HCT116 (cell line): ENCODE measurements at regions not wholly inside any gene's neighbourhood (a gene's known extent, or its start where the extent isn't known, plus 50 kb on each side); places are given as distances from the start of the nearest gene placed in this dataset.

Source experiments
- ATAC-seq: fragments of 200-7000 bp; cut with Tn5 transposase; 2 replicates; pipeline ENCODE4 v1.9.1; 2020; ENCODE audit warnings: mild to moderate bottlenecking, moderate library complexity
- BruUV-seq: library from RNA; stranded (reverse); fragments of 400-500 nt; replicated peaks from 2 replicates; lab custom pipeline; 2021; lab: Mats Ljungman, UMichigan
- CTCF ChIA-PET: fragments of 300-600 bp; sonication (Branson Sonifier 250); formaldehyde crosslinking; loops from one replicate; lab custom pipeline; 2021; ENCODE audit warnings: antibody characterized with exemption; lab: Charles Lee
- POLR2A ChIA-PET: fragments of 300-600, 350-600 bp; sonication (Branson Sonifier 250); formaldehyde crosslinking; loops from one replicate; lab custom pipeline; 2021; ENCODE audit warnings: antibody characterized with exemption; lab: Charles Lee
- RAD21 ChIA-PET, 2 experiments: fragments of 300-600 bp; sonication (Branson Sonifier 250); formaldehyde crosslinking; loops; one replicate each; lab custom pipeline; 2023; ENCODE audit warnings: low total read pairs in 2 of 2; ENCODE audit not compliant: uncharacterized antibody in 2 of 2, unreplicated experiment in 2 of 2, low non-redundant PET in 1 of 2; lab: Charles Lee
- DNase-seq: peaks from one replicate; pipeline ENCODE4 v3.0.0-alpha.2; 2010; ENCODE audit warnings: low read depth, low spot score
- H2AFZ ChIP-seq: fragments of 200-600 bp; shearing (Covaris generic), sonication (generic); 2 replicates; pipeline ENCODE4 v1.6.1; 2017; ENCODE audit warnings: low read depth, mixed run types, mixed read lengths, antibody characterized with exemption, low read length; ENCODE audit not compliant: poor library complexity, severe bottlenecking
- H3K27ac ChIP-seq: 2 replicates; pipeline ENCODE4 v1.5.1; 2012; ENCODE audit warnings: low read depth, low read length
- H3K27me3 ChIP-seq: fragments of 200-600 bp; sonication (generic); 2 replicates; pipeline ENCODE4 v1.6.1; 2016; ENCODE audit warnings: mixed run types, low read length, mixed read lengths; ENCODE audit not compliant: insufficient read depth
- H3K36me3 ChIP-seq, 2 experiments: fragments of 200-500 bp in 1 of 2; fragments of 200-600 bp in 1 of 2; sonication (Bioruptor generic) in 1 of 2; sonication (generic) in 1 of 2; 2 replicates each; pipeline versions ENCODE4 v1.5.1 to v1.6.1; 2014 to 2016; ENCODE audit warnings: low read length in 2 of 2, inconsistent platforms in 1 of 2, mixed read lengths in 1 of 2, mixed run types in 1 of 2; ENCODE audit not compliant: insufficient read depth in 2 of 2, control insufficient read depth in 1 of 2
- H3K4me1 ChIP-seq, 2 experiments: fragments of 200-600 bp in 1 of 2; sonication (generic) in 1 of 2; 2 replicates each; pipeline versions ENCODE4 v1.5.1 to v1.6.1; 2012 to 2017; ENCODE audit warnings: low read length in 2 of 2, inconsistent platforms in 1 of 2, mild to moderate bottlenecking in 1 of 2, mixed read lengths in 1 of 2, mixed run types in 1 of 2, moderate library complexity in 1 of 2; ENCODE audit not compliant: insufficient read depth in 2 of 2, control insufficient read depth in 1 of 2
- H3K4me2 ChIP-seq: fragments of 200-600 bp; sonication (generic); 2 replicates; pipeline ENCODE4 v1.6.1; 2017; ENCODE audit warnings: mixed run types, low read length, mixed read lengths
- H3K4me3 ChIP-seq, 2 experiments: fragments of 200-600 bp in 1 of 2; sonication (generic) in 1 of 2; replicated peaks in 1 of 2; 2 replicates each; pipeline ENCODE4 v1.5.1; 2011 to 2016; ENCODE audit warnings: low read length in 2 of 2, control low read depth in 1 of 2, low read depth in 1 of 2, mild to moderate bottlenecking in 1 of 2, mixed read lengths in 1 of 2, mixed run types in 1 of 2
- H3K79me2 ChIP-seq: fragments of 200-600 bp; sonication (generic); 2 replicates; pipeline ENCODE4 v1.6.1; 2017; ENCODE audit warnings: mild to moderate bottlenecking, mixed run types, low read length, moderate library complexity, mixed read lengths; ENCODE audit not compliant: insufficient read depth
- H3K9ac ChIP-seq: fragments of 200-600 bp; sonication (generic); 2 replicates; pipeline ENCODE4 v1.6.1; 2016; ENCODE audit warnings: low read length, mixed read lengths
- H3K9me2 ChIP-seq: fragments of 200-600 bp; sonication (generic), shearing (Covaris generic); 2 replicates; pipeline ENCODE4 v1.6.1; 2017; ENCODE audit warnings: mixed run types, mild to moderate bottlenecking, moderate library complexity; ENCODE audit not compliant: insufficient read depth
- H3K9me3 ChIP-seq, 2 experiments: fragments of 200-500 bp in 1 of 2; fragments of 200-600 bp in 1 of 2; sonication (Bioruptor generic) in 1 of 2; sonication (generic) in 1 of 2; 2 replicates each; pipeline ENCODE4 v1.6.1; 2014 to 2017; ENCODE audit warnings: low read length in 2 of 2, mixed read lengths in 2 of 2, inconsistent platforms in 1 of 2, low read depth in 1 of 2, mild to moderate bottlenecking in 1 of 2, mixed run types in 1 of 2, moderate library complexity in 1 of 2; ENCODE audit not compliant: control insufficient read depth in 1 of 2, insufficient read depth in 1 of 2
- H4K20me1 ChIP-seq: fragments of 200-600 bp; sonication (generic), shearing (Covaris generic); 2 replicates; pipeline ENCODE4 v1.6.1; 2017; ENCODE audit warnings: mixed run types, mild to moderate bottlenecking, moderate library complexity; ENCODE audit not compliant: insufficient read depth
- ATF3 ChIP-seq: IDR thresholded peaks from 2 replicates; pipeline ENCODE4 v1.6.1; 2012
- CBX3 ChIP-seq: IDR thresholded peaks from 2 replicates; pipeline ENCODE4 v1.6.1; 2012; ENCODE audit warnings: low read depth
- EGR1 ChIP-seq: IDR thresholded peaks from 2 replicates; pipeline ENCODE4 v1.6.1; 2012; ENCODE audit warnings: low read depth
- ELF1 ChIP-seq: IDR thresholded peaks from 2 replicates; pipeline ENCODE4 v1.6.1; 2012; ENCODE audit warnings: low read depth, borderline replicate concordance
- EZH2 ChIP-seq: fragments of 200-600 bp; sonication (generic); IDR thresholded peaks from 2 replicates; pipeline ENCODE4 v1.6.1; 2017; ENCODE audit warnings: antibody characterized with exemption, mixed run types
- EZH2phosphoT487 ChIP-seq: fragments of 200-600 bp; IDR thresholded peaks from 2 replicates; pipeline ENCODE4 v1.6.1; 2018; ENCODE audit warnings: antibody characterized with exemption, borderline replicate concordance
- FOSL1 ChIP-seq: IDR thresholded peaks from 2 replicates; pipeline ENCODE4 v1.6.1; 2012; ENCODE audit warnings: low read depth
- JUND ChIP-seq: IDR thresholded peaks from 2 replicates; pipeline ENCODE4 v1.6.1; 2012
- POLR2A ChIP-seq: IDR thresholded peaks from 2 replicates; pipeline ENCODE4 v1.7.0; 2011; ENCODE audit warnings: borderline replicate concordance; ENCODE audit not compliant: insufficient read depth, insufficient read length; ENCODE audit errors: extremely low read depth
- RAD21 ChIP-seq: IDR thresholded peaks from 2 replicates; pipeline ENCODE4 v1.6.1; 2012; ENCODE audit warnings: low read depth, mild to moderate bottlenecking
- REST ChIP-seq: IDR thresholded peaks from 2 replicates; pipeline ENCODE4 v1.6.1; 2012; ENCODE audit warnings: low read depth
- SIN3A ChIP-seq: IDR thresholded peaks from 2 replicates; pipeline ENCODE4 v1.6.1; 2012; ENCODE audit warnings: low read depth
- SP1 ChIP-seq: IDR thresholded peaks from 2 replicates; pipeline ENCODE4 v1.6.1; 2012; ENCODE audit warnings: low read depth
- SRF ChIP-seq: IDR thresholded peaks from 2 replicates; pipeline ENCODE4 v1.6.1; 2012; ENCODE audit warnings: low read depth
- TCF7L2 ChIP-seq: IDR thresholded peaks from 2 replicates; pipeline ENCODE4 v1.7.0; 2011; ENCODE audit warnings: borderline replicate concordance, inconsistent platforms; ENCODE audit not compliant: insufficient read depth, insufficient read length; ENCODE audit errors: extremely low read depth
- YY1 ChIP-seq: IDR thresholded peaks from 2 replicates; pipeline ENCODE4 v1.6.1; 2011; ENCODE audit warnings: low read length, low read depth, moderate library complexity, mild to moderate bottlenecking; ENCODE audit not compliant: insufficient replicate concordance; ENCODE audit errors: extremely low read depth
- ZBTB33 ChIP-seq: IDR thresholded peaks from 2 replicates; pipeline ENCODE4 v1.6.1; 2011; ENCODE audit warnings: mild to moderate bottlenecking, low read length, moderate library complexity; ENCODE audit not compliant: insufficient replicate concordance; ENCODE audit errors: extremely low read depth
- ZFX ChIP-seq: fragments of 450-650 bp; IDR thresholded peaks from 2 replicates; pipeline ENCODE4 v1.6.1; 2017
- ZNF274 ChIP-seq: fragments of 200-500 bp; sonication (Bioruptor generic); IDR thresholded peaks from 2 replicates; pipeline ENCODE4 v1.6.1; 2014; ENCODE audit warnings: mild to moderate bottlenecking, low read depth, low read length, inconsistent platforms
- intact Hi-C: fragments of 100-400 bp; cut with micrococcal nuclease; formaldehyde crosslinking; loops from 2 replicates; pipeline ENCODE4 v1.10.0; 2022
- TF ChIP-seq, protein P1 (sequence below), 3 experiments: fragments of 200-600 bp in 1 of 3; sonication (generic) in 1 of 3; IDR thresholded peaks in 2 of 3; conservative IDR thresholded peaks in 1 of 3; 2 replicates each; pipeline ENCODE4 v1.5.1; 2012 to 2017; ENCODE audit warnings: low read depth in 2 of 3, low read length in 2 of 3, antibody characterized with exemption in 1 of 3, borderline replicate concordance in 1 of 3, control low read depth in 1 of 3, mild to moderate bottlenecking in 1 of 3, mixed read lengths in 1 of 3, mixed run types in 1 of 3, moderate library complexity in 1 of 3; ENCODE audit not compliant: insufficient read depth in 1 of 3

DNA sequence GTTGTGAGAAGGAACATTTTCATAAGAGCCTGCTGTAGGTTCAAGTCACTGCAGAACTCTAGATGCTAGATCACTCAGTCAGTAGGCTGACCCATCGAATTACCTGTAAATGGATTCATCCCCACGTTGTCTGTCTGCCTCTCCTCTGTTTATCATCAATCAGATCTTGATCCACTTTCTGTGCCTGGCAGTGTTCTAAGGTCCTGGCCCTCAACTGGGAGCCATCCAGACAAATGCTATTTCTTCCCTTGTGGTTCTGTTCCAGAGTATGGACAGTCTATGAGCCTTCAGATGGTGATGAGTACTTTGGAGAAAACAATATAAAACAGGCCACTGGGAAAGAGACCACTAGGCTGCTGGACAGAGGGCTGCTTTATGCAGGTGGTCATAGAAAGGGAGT, 699.4 kb upstream of the TMEM132C start:
- Histone ChIP-seq H3K4me3 (no peak overlapping the region), H3K4me2 (no peak overlapping the region), H3K36me3 (no peaks in the 10 kb centered on the region), H4K20me1 (no peaks in the 10 kb centered on the region), H3K9me2 (no peaks in the 10 kb centered on the region), H3K27me3 (no peaks in the 10 kb centered on the region), H3K79me2 (no peaks in the 10 kb centered on the region), H2AFZ (no peak overlapping the region), H3K9me3 (peaks cover 0 to 8% of the 10 kb centered on the region in 2 experiments; a peak in 1 of 4 replicates), H3K4me1 (no peaks in the 10 kb centered on the region), H3K27ac (no peak overlapping the region), H3K9ac (no peak overlapping the region)
- no peak for TF ChIP-seq ZFX
- no peak for TF ChIP-seq ZNF274
- no peak for TF ChIP-seq POLR2A
- no peak for TF ChIP-seq SIN3A
- no peak for TF ChIP-seq SRF
- TF ChIP-seq ZBTB33: no peak
- no peak for TF ChIP-seq ATF3
- TF ChIP-seq TCF7L2: no peak
- TF ChIP-seq, protein P1, sequence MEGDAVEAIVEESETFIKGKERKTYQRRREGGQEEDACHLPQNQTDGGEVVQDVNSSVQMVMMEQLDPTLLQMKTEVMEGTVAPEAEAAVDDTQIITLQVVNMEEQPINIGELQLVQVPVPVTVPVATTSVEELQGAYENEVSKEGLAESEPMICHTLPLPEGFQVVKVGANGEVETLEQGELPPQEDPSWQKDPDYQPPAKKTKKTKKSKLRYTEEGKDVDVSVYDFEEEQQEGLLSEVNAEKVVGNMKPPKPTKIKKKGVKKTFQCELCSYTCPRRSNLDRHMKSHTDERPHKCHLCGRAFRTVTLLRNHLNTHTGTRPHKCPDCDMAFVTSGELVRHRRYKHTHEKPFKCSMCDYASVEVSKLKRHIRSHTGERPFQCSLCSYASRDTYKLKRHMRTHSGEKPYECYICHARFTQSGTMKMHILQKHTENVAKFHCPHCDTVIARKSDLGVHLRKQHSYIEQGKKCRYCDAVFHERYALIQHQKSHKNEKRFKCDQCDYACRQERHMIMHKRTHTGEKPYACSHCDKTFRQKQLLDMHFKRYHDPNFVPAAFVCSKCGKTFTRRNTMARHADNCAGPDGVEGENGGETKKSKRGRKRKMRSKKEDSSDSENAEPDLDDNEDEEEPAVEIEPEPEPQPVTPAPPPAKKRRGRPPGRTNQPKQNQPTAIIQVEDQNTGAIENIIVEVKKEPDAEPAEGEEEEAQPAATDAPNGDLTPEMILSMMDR (IDR thresholded peaks at IDR 0.05 in 2 of 3, conservative IDR thresholded peaks at IDR 0.05 in 1 of 3; ENCODE audit: borderline replicate concordance in 1 of 3, insufficient read depth in 1 of 3, low read depth in 2 of 3, low read length in 2 of 3): no peak
- TF ChIP-seq EZH2: no peak
- TF ChIP-seq FOSL1: no peak
- no peak for TF ChIP-seq EZH2phosphoT487
- TF ChIP-seq EGR1: no peak
- no peak for TF ChIP-seq YY1
- no peak for TF ChIP-seq JUND
- TF ChIP-seq ELF1: no peak
- TF ChIP-seq SP1: no peak
- TF ChIP-seq RAD21: no peak
- TF ChIP-seq CBX3: no peak
- no peak for TF ChIP-seq REST
- intact Hi-C loops: no loop called here
- ATAC-seq: no peak
- ChIA-PET CTCF (no interaction called here), POLR2A (no interaction called here), RAD21 (no interaction called here)
- no TSS peak for BruUV-seq
- no peak for DNase-seq
